K562 (cell line): ENCODE measurements at regions not wholly inside any gene's neighbourhood (a gene's known extent, or its start where the extent isn't known, plus 50 kb on each side); places are given as distances from the start of the nearest gene placed in this dataset.

ENCODE experiments used
- ATAC-seq: fragments of 200-7000 bp; cut with Tn5 transposase; 3 replicates; pipeline ENCODE4 v1.9.1; 2020; ENCODE audit warnings: moderate library complexity
- BruUV-seq: library from RNA; stranded (reverse); fragments of 400-500 nt; replicated peaks from 2 replicates; lab custom pipeline; 2021; lab: Mats Ljungman, UMichigan
- CTCF ChIA-PET: fragments of 300-600 bp; formaldehyde crosslinking; extraction: SDS; loops from one replicate; lab custom pipeline; 2021; ENCODE audit warnings: low intra/inter-chr PET ratio; lab: Yijun Ruan, JAX
- POLR2A ChIA-PET: fragments of 300-600, 350-650 bp; sonication (Branson Sonifier 250); formaldehyde crosslinking; extraction: SDS; loops from one replicate; lab custom pipeline; 2021; ENCODE audit warnings: antibody characterized with exemption, inconsistent platforms; lab: Yijun Ruan, JAX
- DNase-seq, 4 experiments: peaks; one replicate each; pipeline versions ENCODE4 v3.0.0 to v3.0.0-alpha.2; 2011 to 2018; ENCODE audit warnings: low spot score in 3 of 4, mixed read lengths in 3 of 4; ENCODE audit errors: extremely low read depth in 1 of 4
- FAIRE-seq: peaks from 2 replicates; lab custom pipeline; 2011; peaks lifted over from hg19 to GRCh38; lab: Jason Lieb, UNC
- H2AFZ ChIP-seq: 2 replicates; pipeline ENCODE4 v1.6.0; 2011; ENCODE audit warnings: low read depth, low read length, control low read depth, inconsistent platforms
- H3K27ac ChIP-seq: fragments of 200-600 bp; 3 replicates; pipeline ENCODE4 v1.8.0; 2011; ENCODE audit warnings: low read depth, mild to moderate bottlenecking, control low read depth, inconsistent platforms, low read length, moderate library complexity, mixed read lengths; ENCODE audit errors: extremely low read depth
- H3K27me3 ChIP-seq, 2 experiments: fragments of 300-600 bp in 1 of 2; 2 replicates in 1 of 2; 3 replicates in 1 of 2; pipeline versions ENCODE4 v1.6.0 to v1.8.0; 2011; ENCODE audit warnings: inconsistent platforms in 2 of 2, low read length in 2 of 2, mild to moderate bottlenecking in 1 of 2, mixed read lengths in 1 of 2, moderate library complexity in 1 of 2; ENCODE audit not compliant: control insufficient read depth in 2 of 2, insufficient read depth in 2 of 2
- H3K36me3 ChIP-seq: fragments of 300-600 bp; 3 replicates; pipeline ENCODE4 v1.8.0; 2011; ENCODE audit warnings: mild to moderate bottlenecking, low read length, inconsistent platforms; ENCODE audit not compliant: control insufficient read depth, insufficient read depth
- H3K4me1 ChIP-seq, 2 experiments: fragments of 200-600 bp in 1 of 2; replicated peaks in 1 of 2; 2 replicates in 1 of 2; 3 replicates in 1 of 2; pipeline versions ENCODE4 v1.5.1 to v1.8.0; 2011; ENCODE audit warnings: inconsistent platforms in 2 of 2, low read length in 2 of 2, mild to moderate bottlenecking in 1 of 2, mixed read lengths in 1 of 2, moderate library complexity in 1 of 2; ENCODE audit not compliant: control insufficient read depth in 2 of 2, insufficient read depth in 2 of 2
- H3K4me2 ChIP-seq: 2 replicates; pipeline ENCODE4 v1.6.1; 2011; ENCODE audit warnings: low read length, control low read depth, inconsistent platforms, mixed read lengths; ENCODE audit not compliant: insufficient read depth
- H3K4me3 ChIP-seq: fragments of 200-600 bp; sonication (generic), shearing (Covaris generic); 2 replicates; pipeline ENCODE4 v1.5.1; 2016; ENCODE audit warnings: control low read depth, inconsistent platforms
- H3K79me2 ChIP-seq: fragments of 200-600 bp; 3 replicates; pipeline ENCODE4 v1.8.0; 2011; ENCODE audit warnings: low read length, inconsistent platforms; ENCODE audit not compliant: control insufficient read depth, insufficient read depth
- H3K9ac ChIP-seq, 2 experiments: 2 replicates each; pipeline versions ENCODE4 v1.6.0 to v1.6.1; 2011; ENCODE audit warnings: low read depth in 2 of 2, low read length in 2 of 2, control low read depth in 1 of 2, inconsistent platforms in 1 of 2, mild to moderate bottlenecking in 1 of 2, mixed read lengths in 1 of 2; ENCODE audit not compliant: insufficient read depth in 1 of 2
- H3K9me1 ChIP-seq: one replicate; pipeline ENCODE4 v1.6.0; 2011; ENCODE audit warnings: inconsistent platforms, mild to moderate bottlenecking, low read length, moderate library complexity; ENCODE audit not compliant: control insufficient read depth, insufficient read depth
- H3K9me3 ChIP-seq: replicated peaks from 2 replicates; pipeline ENCODE4 v1.5.1; 2011; ENCODE audit warnings: low read depth, low read length, inconsistent platforms; ENCODE audit not compliant: control insufficient read depth, insufficient read depth
- H4K20me1 ChIP-seq: replicated peaks from 2 replicates; pipeline ENCODE4 v1.6.1; 2011; ENCODE audit warnings: low read length, inconsistent platforms, mixed read lengths; ENCODE audit not compliant: control insufficient read depth, insufficient read depth
- GMEB1 ChIP-seq: fragments of 250-450 bp; sonication (Bioruptor Pico); IDR thresholded peaks from 2 replicates; pipeline ENCODE4 v1.4.0; 2020; ENCODE audit warnings: mild to moderate bottlenecking
- WGBS: fragments of 100-300 bp; shearing (Covaris generic); methylation state at CpG from one replicate; pipeline ENCODE4 v1.1.6; 2016; ENCODE audit warnings: low coverage, mixed read lengths; ENCODE audit not compliant: insufficient coverage; ENCODE audit errors: missing lambda C conversion rate; 5-methylcytosine and 5-hydroxymethylcytosine counted together
- in situ Hi-C: fragments of 300-500 bp; cut with MboI; formaldehyde crosslinking; loops from 4 replicates; pipeline ENCODE4 v1.15.0; 2018; ENCODE audit warnings: inconsistent platforms, mixed read lengths
- intact Hi-C: fragments of 100-400 bp; cut with micrococcal nuclease; formaldehyde crosslinking; loops from 2 replicates; pipeline ENCODE4 v1.14.2; 2022
- TF ChIP-seq, protein P1 (sequence below): sonication (generic); formaldehyde crosslinking; IDR thresholded peaks from 2 replicates; pipeline ENCODE4 v1.8.1; 2023; ENCODE audit warnings: missing genetic modification reagents, mild to moderate bottlenecking, borderline replicate concordance

- TF ChIP-seq, protein P1, sequence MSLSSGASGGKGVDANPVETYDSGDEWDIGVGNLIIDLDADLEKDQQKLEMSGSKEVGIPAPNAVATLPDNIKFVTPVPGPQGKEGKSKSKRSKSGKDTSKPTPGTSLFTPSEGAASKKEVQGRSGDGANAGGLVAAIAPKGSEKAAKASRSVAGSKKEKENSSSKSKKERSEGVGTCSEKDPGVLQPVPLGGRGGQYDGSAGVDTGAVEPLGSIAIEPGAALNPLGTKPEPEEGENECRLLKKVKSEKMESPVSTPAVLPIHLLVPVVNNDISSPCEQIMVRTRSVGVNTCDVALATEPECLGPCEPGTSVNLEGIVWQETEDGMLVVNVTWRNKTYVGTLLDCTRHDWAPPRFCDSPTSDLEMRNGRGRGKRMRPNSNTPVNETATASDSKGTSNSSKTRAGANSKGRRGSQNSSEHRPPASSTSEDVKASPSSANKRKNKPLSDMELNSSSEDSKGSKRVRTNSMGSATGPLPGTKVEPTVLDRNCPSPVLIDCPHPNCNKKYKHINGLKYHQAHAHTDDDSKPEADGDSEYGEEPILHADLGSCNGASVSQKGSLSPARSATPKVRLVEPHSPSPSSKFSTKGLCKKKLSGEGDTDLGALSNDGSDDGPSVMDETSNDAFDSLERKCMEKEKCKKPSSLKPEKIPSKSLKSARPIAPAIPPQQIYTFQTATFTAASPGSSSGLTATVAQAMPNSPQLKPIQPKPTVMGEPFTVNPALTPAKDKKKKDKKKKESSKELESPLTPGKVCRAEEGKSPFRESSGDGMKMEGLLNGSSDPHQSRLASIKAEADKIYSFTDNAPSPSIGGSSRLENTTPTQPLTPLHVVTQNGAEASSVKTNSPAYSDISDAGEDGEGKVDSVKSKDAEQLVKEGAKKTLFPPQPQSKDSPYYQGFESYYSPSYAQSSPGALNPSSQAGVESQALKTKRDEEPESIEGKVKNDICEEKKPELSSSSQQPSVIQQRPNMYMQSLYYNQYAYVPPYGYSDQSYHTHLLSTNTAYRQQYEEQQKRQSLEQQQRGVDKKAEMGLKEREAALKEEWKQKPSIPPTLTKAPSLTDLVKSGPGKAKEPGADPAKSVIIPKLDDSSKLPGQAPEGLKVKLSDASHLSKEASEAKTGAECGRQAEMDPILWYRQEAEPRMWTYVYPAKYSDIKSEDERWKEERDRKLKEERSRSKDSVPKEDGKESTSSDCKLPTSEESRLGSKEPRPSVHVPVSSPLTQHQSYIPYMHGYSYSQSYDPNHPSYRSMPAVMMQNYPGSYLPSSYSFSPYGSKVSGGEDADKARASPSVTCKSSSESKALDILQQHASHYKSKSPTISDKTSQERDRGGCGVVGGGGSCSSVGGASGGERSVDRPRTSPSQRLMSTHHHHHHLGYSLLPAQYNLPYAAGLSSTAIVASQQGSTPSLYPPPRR (CRISPR knock-in tag): no peak
Measured at GRCh38 chr12:87329076-87329863, 699.9 kb downstream of the C12orf50 start (continued).

DNA sequence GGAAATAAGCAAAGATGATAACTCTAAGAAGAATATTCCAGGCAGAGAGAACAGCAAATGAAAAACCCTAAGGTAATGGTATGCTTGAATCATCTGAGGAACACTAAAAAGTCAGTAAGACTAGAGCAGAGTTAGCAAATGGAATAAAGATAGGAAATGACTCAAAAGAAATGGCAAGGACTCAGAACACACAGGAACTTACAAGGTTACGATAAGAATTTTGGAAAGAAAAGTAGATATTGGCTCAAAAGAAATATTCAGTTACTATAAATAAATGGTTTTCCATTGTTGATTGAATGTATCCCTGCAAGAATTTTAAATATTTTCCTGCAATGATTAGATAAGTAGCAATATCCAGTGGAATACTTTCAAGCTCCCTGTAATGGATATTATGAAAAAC is 705.8 kb downstream of the C12orf50 start:
- Histone ChIP-seq H3K9ac (no peak overlapping the region), H3K9me3 (no peaks in the 10 kb centered on the region), H3K27ac (no peak overlapping the region), H3K36me3 (no peaks in the 10 kb centered on the region), H3K4me1 (no peaks in the 10 kb centered on the region), H3K27me3 (no peaks in the 10 kb centered on the region), H3K9me1 (no peaks in the 10 kb centered on the region), H3K79me2 (no peaks in the 10 kb centered on the region), H4K20me1 (no peaks in the 10 kb centered on the region), H2AFZ (no peak overlapping the region), H3K4me3 (no peak overlapping the region), H3K4me2 (no peak overlapping the region)
- FAIRE-seq: no peak
- WGBS: 0% methylated on average over 1 of the region's 1 CpG
- ChIA-PET CTCF (no interaction called here), POLR2A (no interaction called here)
- ATAC-seq: no peak
- no TSS peak for BruUV-seq
- intact Hi-C loops: no loop called here
- no peak for DNase-seq
- TF ChIP-seq GMEB1 (CRISPR knock-in tag): no peak
- in situ Hi-C loops: no loop called here
